NOMO-1 (cell line): ENCODE measurements at regions not wholly inside any gene's neighbourhood (a gene's known extent, or its start where the extent isn't known, plus 50 kb on each side); places are given as distances from the start of the nearest gene placed in this dataset.
A peak's percentile ranks its signal among the peaks of the same experiment; 100 is the strongest.
"Not testable (repeated sequence)": the region's sequence is repeated elsewhere in the genome, so short reads cannot be mapped to it uniquely, and the experiment has no call there.

Experiments
- DNase-seq, 2 experiments: peaks; one replicate each; lab custom pipeline; 2025; ENCODE audit not compliant: unreplicated experiment in 2 of 2; lab: John Stamatoyannopoulos, UW

- DNase-seq = no peak
These were observed 371.0 kb upstream of the GBE1 start for GRCh38 chr3:82132210-82133069.

- DNase-seq = peak; percentile 58 to 92
These were observed 368.6 kb upstream of the GBE1 start for GRCh38 chr3:82130046-82130445.

- peak in 1 of 2 experiments; percentile 9 for DNase-seq
These were observed 367.9 kb upstream of the GBE1 start for GRCh38 chr3:82129221-82129801.

GRCh38 chr3:82128271-82128670 is 366.8 kb upstream of the GBE1 start:
- DNase-seq = no peak

- no peak for DNase-seq
These were observed 361.3 kb upstream of the GBE1 start for GRCh38 chr3:82122554-82123345.

- DNase-seq = no peak
These were observed 353.1 kb upstream of the GBE1 start for GRCh38 chr3:82114589-82114988.

- DNase-seq = not testable (repeated sequence)
These were observed 349.3 kb upstream of the GBE1 start for GRCh38 chr3:82110721-82111120.

GRCh38 chr3:82103241-82103640 is 341.8 kb upstream of the GBE1 start:
- no peak for DNase-seq

- no peak for DNase-seq
These were observed 338.9 kb upstream of the GBE1 start for GRCh38 chr3:82100378-82100777.

- no peak for DNase-seq
These were observed 332.2 kb upstream of the GBE1 start for GRCh38 chr3:82093641-82094040.

GRCh38 chr3:82088749-82089148 is 327.3 kb upstream of the GBE1 start:
- peak; percentile 44 to 69 for DNase-seq

GRCh38 chr3:82087958-82088357 is 326.5 kb upstream of the GBE1 start:
- no peak for DNase-seq

GRCh38 chr3:82085851-82086475 is 324.5 kb upstream of the GBE1 start:
- DNase-seq = no peak

- DNase-seq = no peak
These were observed 323.9 kb upstream of the GBE1 start for GRCh38 chr3:82085356-82085755.

GRCh38 chr3:82084824-82085223 is 323.4 kb upstream of the GBE1 start:
- DNase-seq = no peak

GRCh38 chr3:82082796-82083195 is 321.4 kb upstream of the GBE1 start:
- no peak for DNase-seq

- DNase-seq = no peak
These were observed 319.9 kb upstream of the GBE1 start for GRCh38 chr3:82081351-82081750.

GRCh38 chr3:82080792-82081191 is 319.3 kb upstream of the GBE1 start:
- no peak for DNase-seq

- no peak for DNase-seq
These were observed 318.8 kb upstream of the GBE1 start for GRCh38 chr3:82080261-82080660.

- DNase-seq = no peak
These were observed 318.0 kb upstream of the GBE1 start for GRCh38 chr3:82079335-82079890.

GRCh38 chr3:82078246-82078645 is 316.8 kb upstream of the GBE1 start:
- no peak for DNase-seq
